Activated CD4-positive, alpha-beta T cell treated with anti-CD3 and anti-CD28 coated beads, Interleukin-2, amount 50 U/mL, for 4 hours (primary cell): ENCODE measurements at regions not wholly inside any gene's neighbourhood (a gene's known extent, or its start where the extent isn't known, plus 50 kb on each side); places are given as distances from the start of the nearest gene placed in this dataset.

Experiments
- DNase-seq, 2 experiments: peaks; one replicate each; pipeline ENCODE4 v3.0.0-alpha.2; 2020

GRCh38 chr18:39062426-39062825, 1496.8 kb upstream of the CELF4 start:
- no peak for DNase-seq

GRCh38 chr18:39058386-39059000, 1492.9 kb upstream of the CELF4 start:
- DNase-seq = no peak

- no peak for DNase-seq
These were observed 1491.9 kb upstream of the CELF4 start for GRCh38 chr18:39057423-39058064.

- no peak for DNase-seq
These were observed 1488.0 kb upstream of the CELF4 start for GRCh38 chr18:39053571-39053970.

GRCh38 chr18:39051013-39051412, 1485.4 kb upstream of the CELF4 start:
- no peak for DNase-seq

- DNase-seq = no peak
These were observed 1474.2 kb upstream of the CELF4 start for GRCh38 chr18:39039813-39040212.

- no peak for DNase-seq
These were observed 1472.3 kb upstream of the CELF4 start for GRCh38 chr18:39037925-39038324.

GRCh38 chr18:39033312-39033711, 1467.7 kb upstream of the CELF4 start:
- DNase-seq = no peak

- no peak for DNase-seq
These were observed 1466.0 kb upstream of the CELF4 start for GRCh38 chr18:39031647-39032046.

GRCh38 chr18:39030124-39030655, 1464.6 kb upstream of the CELF4 start:
- no peak for DNase-seq

- DNase-seq = no peak
These were observed 1459.9 kb upstream of the CELF4 start for GRCh38 chr18:39025531-39025930.

- DNase-seq = no peak
These were observed 1454.4 kb upstream of the CELF4 start for GRCh38 chr18:39019989-39020388.

GRCh38 chr18:39007031-39007902, 1441.7 kb upstream of the CELF4 start:
- DNase-seq = no peak

GRCh38 chr18:38996056-38996455, 1430.5 kb upstream of the CELF4 start:
- no peak for DNase-seq

GRCh38 chr18:38993342-38993741, 1427.7 kb upstream of the CELF4 start:
- no peak for DNase-seq

GRCh38 chr18:38984968-38985367, 1419.4 kb upstream of the CELF4 start:
- no peak for DNase-seq

GRCh38 chr18:38982072-38982471, 1416.5 kb upstream of the CELF4 start:
- DNase-seq = no peak

GRCh38 chr18:38981389-38981788, 1415.8 kb upstream of the CELF4 start:
- DNase-seq = no peak

- no peak for DNase-seq
These were observed 1414.8 kb upstream of the CELF4 start for GRCh38 chr18:38980420-38980819.

GRCh38 chr18:38972571-38972970, 1407.0 kb upstream of the CELF4 start:
- no peak for DNase-seq

- no peak for DNase-seq
These were observed 1406.3 kb upstream of the CELF4 start for GRCh38 chr18:38971881-38972280.

- DNase-seq = no peak
These were observed 1401.2 kb upstream of the CELF4 start for GRCh38 chr18:38966841-38967240.

GRCh38 chr18:38963943-38964660, 1398.5 kb upstream of the CELF4 start:
- no peak for DNase-seq
